ENCODE measurements at regions not wholly inside any gene's neighbourhood (a gene's known extent, or its start where the extent isn't known, plus 50 kb on each side); places are given as distances from the start of the nearest gene placed in this dataset.

GRCh38 chr12:100716945-100717732, 77.4 kb upstream of the ANO4 start:
- peak overlapping the region; percentile 51 for H3K4me3 ChIP-seq (ENCODE audit: control insufficient read depth, low read depth, low read length)
- DNase-seq (ENCODE audit: low read depth), result no peak
- TF ChIP-seq, protein P1, sequence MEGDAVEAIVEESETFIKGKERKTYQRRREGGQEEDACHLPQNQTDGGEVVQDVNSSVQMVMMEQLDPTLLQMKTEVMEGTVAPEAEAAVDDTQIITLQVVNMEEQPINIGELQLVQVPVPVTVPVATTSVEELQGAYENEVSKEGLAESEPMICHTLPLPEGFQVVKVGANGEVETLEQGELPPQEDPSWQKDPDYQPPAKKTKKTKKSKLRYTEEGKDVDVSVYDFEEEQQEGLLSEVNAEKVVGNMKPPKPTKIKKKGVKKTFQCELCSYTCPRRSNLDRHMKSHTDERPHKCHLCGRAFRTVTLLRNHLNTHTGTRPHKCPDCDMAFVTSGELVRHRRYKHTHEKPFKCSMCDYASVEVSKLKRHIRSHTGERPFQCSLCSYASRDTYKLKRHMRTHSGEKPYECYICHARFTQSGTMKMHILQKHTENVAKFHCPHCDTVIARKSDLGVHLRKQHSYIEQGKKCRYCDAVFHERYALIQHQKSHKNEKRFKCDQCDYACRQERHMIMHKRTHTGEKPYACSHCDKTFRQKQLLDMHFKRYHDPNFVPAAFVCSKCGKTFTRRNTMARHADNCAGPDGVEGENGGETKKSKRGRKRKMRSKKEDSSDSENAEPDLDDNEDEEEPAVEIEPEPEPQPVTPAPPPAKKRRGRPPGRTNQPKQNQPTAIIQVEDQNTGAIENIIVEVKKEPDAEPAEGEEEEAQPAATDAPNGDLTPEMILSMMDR (IDR thresholded peaks at IDR 0.05; ENCODE audit: control insufficient read depth, insufficient read depth, low read depth, low read length, missing control alignments), result no peak

GRCh38 chr12:100717733-100718067, 76.9 kb upstream of the ANO4 start:
- no peak for DNase-seq (ENCODE audit: low read depth)
- H3K4me3 ChIP-seq (ENCODE audit: control insufficient read depth, low read depth, low read length), result peak overlapping the region; percentile 51
- TF ChIP-seq, protein P1 (IDR thresholded peaks at IDR 0.05; ENCODE audit: control insufficient read depth, insufficient read depth, low read depth, low read length, missing control alignments), result no peak

- H3K4me3 ChIP-seq (ENCODE audit: control insufficient read depth, low read depth, low read length), result no peak overlapping the region
- TF ChIP-seq, protein P1 (IDR thresholded peaks at IDR 0.05; ENCODE audit: control insufficient read depth, insufficient read depth, low read depth, low read length, missing control alignments), result no peak
- no peak for DNase-seq (ENCODE audit: low read depth)
These were observed 76.4 kb upstream of the ANO4 start for GRCh38 chr12:100718187-100718586.

GRCh38 chr12:100720016-100720654, 74.4 kb upstream of the ANO4 start:
- TF ChIP-seq, protein P1 (IDR thresholded peaks at IDR 0.05; ENCODE audit: control insufficient read depth, insufficient read depth, low read depth, low read length, missing control alignments), result no peak
- no peak for DNase-seq (ENCODE audit: low read depth)
- no peak overlapping the region for H3K4me3 ChIP-seq (ENCODE audit: control insufficient read depth, low read depth, low read length)

DNA sequence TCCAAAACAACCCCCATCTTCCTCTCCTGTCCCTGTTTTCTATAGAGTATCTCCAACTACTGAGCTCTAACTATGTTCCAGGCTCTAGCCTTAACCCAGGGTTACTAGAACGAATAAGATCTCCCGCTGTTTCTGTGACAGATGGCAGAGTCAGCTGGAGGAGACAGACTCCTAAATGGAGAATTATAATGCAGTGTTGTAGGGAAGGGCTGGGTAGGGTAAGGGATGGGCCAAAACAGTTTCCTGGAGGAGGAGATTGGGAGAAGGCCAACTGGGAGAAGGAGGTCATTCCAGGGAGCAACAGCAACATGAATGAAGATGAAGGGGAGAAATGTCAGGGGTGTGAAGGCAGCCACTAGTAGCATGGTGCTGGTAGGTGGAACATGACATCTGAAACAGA, 73.4 kb upstream of the ANO4 start:
- TF ChIP-seq, protein P1 (IDR thresholded peaks at IDR 0.05; ENCODE audit: control insufficient read depth, insufficient read depth, low read depth, low read length, missing control alignments), result no peak
- DNase-seq (ENCODE audit: low read depth), result no peak
- no peak overlapping the region for H3K4me3 ChIP-seq (ENCODE audit: control insufficient read depth, low read depth, low read length)

DNA sequence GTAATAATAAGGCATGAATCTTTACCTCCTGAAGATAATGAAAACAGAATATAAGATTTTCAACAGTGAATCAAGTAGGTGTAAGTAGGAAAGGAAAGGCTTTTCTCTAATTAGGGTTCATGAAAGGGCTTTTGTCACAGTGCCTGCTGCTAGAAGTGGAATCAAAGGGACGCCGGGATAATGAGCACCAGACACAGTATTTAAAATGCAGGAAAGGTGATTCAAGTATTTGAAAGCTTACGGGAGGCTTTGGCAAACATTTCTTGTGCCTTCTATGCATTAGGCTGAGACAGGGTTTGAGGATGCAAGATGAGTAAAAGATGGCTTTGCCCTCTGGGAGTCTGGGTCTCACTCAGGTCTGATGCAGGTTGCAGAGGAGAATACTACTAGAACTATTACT, 70.5 kb upstream of the ANO4 start:
- TF ChIP-seq, protein P1 (IDR thresholded peaks at IDR 0.05; ENCODE audit: control insufficient read depth, insufficient read depth, low read depth, low read length, missing control alignments), result no peak
- H3K4me3 ChIP-seq (ENCODE audit: control insufficient read depth, low read depth, low read length), result no peak overlapping the region
- DNase-seq (ENCODE audit: low read depth), result no peak
